Smooth muscle cell (in vitro differentiated cells): ENCODE measurements at regions not wholly inside any gene's neighbourhood (a gene's known extent, or its start where the extent isn't known, plus 50 kb on each side); places are given as distances from the start of the nearest gene placed in this dataset.

Experiments used
- DNase-seq: peaks from one replicate; lab custom pipeline; 2025; ENCODE audit not compliant: unreplicated experiment; lab: John Stamatoyannopoulos, UW
- H2AFZ ChIP-seq: fragments of 200-600 bp; sonication (generic); 2 replicates; pipeline ENCODE4 v1.6.0; 2016; ENCODE audit warnings: antibody characterized with exemption, low read depth, mild to moderate bottlenecking
- H3F3A ChIP-seq: fragments of 200-600 bp; sonication (generic); 2 replicates; pipeline ENCODE4 v1.6.0; 2017; ENCODE audit warnings: antibody characterized with exemption, low read depth
- H3K27ac ChIP-seq: fragments of 200-600 bp; sonication (generic); 2 replicates; pipeline ENCODE4 v1.5.1; 2016; ENCODE audit warnings: low read depth, mild to moderate bottlenecking
- H3K27me3 ChIP-seq: fragments of 200-600 bp; sonication (generic); 2 replicates; pipeline ENCODE4 v1.6.1; 2016; ENCODE audit warnings: low read depth, mild to moderate bottlenecking
- H3K36me3 ChIP-seq: fragments of 200-600 bp; sonication (generic); 2 replicates; pipeline ENCODE4 v1.5.1; 2016; ENCODE audit warnings: low read depth
- H3K4me1 ChIP-seq: fragments of 200-600 bp; sonication (generic); 2 replicates; pipeline ENCODE4 v1.5.1; 2016; ENCODE audit warnings: low read depth
- H3K4me2 ChIP-seq: fragments of 200-600 bp; sonication (generic); 2 replicates; pipeline ENCODE4 v1.6.0; 2016; ENCODE audit warnings: mild to moderate bottlenecking
- H3K4me3 ChIP-seq: fragments of 200-600 bp; sonication (generic); 2 replicates; pipeline ENCODE4 v1.5.1; 2016; ENCODE audit warnings: mild to moderate bottlenecking
- H3K79me2 ChIP-seq: fragments of 200-600 bp; sonication (generic); 2 replicates; pipeline ENCODE4 v1.6.0; 2016; ENCODE audit warnings: low read depth, mild to moderate bottlenecking
- H3K9ac ChIP-seq: fragments of 200-600 bp; sonication (generic); 2 replicates; pipeline ENCODE4 v1.6.0; 2016; ENCODE audit warnings: low read depth
- H3K9me3 ChIP-seq: fragments of 200-600 bp; sonication (generic); replicated peaks from 2 replicates; pipeline ENCODE4 v1.5.1; 2016; ENCODE audit warnings: low read depth
- H4K20me1 ChIP-seq: fragments of 200-600 bp; sonication (generic); 2 replicates; pipeline ENCODE4 v1.6.0; 2016; ENCODE audit warnings: low read depth
- CTCF ChIP-seq: fragments of 200-600 bp; sonication (generic); IDR thresholded peaks from 2 replicates; pipeline ENCODE4 v1.5.1; 2017; ENCODE audit warnings: borderline replicate concordance, mild to moderate bottlenecking, antibody characterized with exemption; ENCODE audit not compliant: insufficient read depth, poor library complexity, severe bottlenecking
- WGBS: methylation state at CpG from one replicate; pipeline ENCODE4 v1.1.7; 2016; ENCODE audit warnings: low lambda C conversion rate; 5-methylcytosine and 5-hydroxymethylcytosine counted together

GRCh38 chr1:207968521-207969009 lies 57.6 kb upstream of the CD34 start:
- H3K4me2 ChIP-seq, result no peak overlapping the region
- no peaks in the 10 kb centered on the region for H3F3A ChIP-seq
- H3K79me2 ChIP-seq, result no peaks in the 10 kb centered on the region
- TF ChIP-seq CTCF, result no peak
- no peak overlapping the region for H2AFZ ChIP-seq
- H3K4me1 ChIP-seq, result no peaks in the 10 kb centered on the region
- H4K20me1 ChIP-seq, result no peaks in the 10 kb centered on the region
- H3K9me3 ChIP-seq, result no peaks in the 10 kb centered on the region
- no peak overlapping the region for H3K9ac ChIP-seq
- H3K27me3 ChIP-seq, result no peaks in the 10 kb centered on the region
- no peak overlapping the region for H3K4me3 ChIP-seq
- no peaks in the 10 kb centered on the region for H3K36me3 ChIP-seq
- WGBS, result 81% methylated on average over 5 of the region's 5 CpGs
- DNase-seq, result no peak
- H3K27ac ChIP-seq, result no peak overlapping the region

- no peak overlapping the region for H2AFZ ChIP-seq
- no peaks in the 10 kb centered on the region for H4K20me1 ChIP-seq
- no peaks in the 10 kb centered on the region for H3K4me1 ChIP-seq
- no peak for DNase-seq
- H3K4me2 ChIP-seq, result no peak overlapping the region
- no peaks in the 10 kb centered on the region for H3F3A ChIP-seq
- no peaks in the 10 kb centered on the region for H3K9me3 ChIP-seq
- no peak overlapping the region for H3K9ac ChIP-seq
- H3K4me3 ChIP-seq, result no peak overlapping the region
- no peak for TF ChIP-seq CTCF
- no peak overlapping the region for H3K27ac ChIP-seq
- H3K79me2 ChIP-seq, result no peaks in the 10 kb centered on the region
- 100% methylated on average over 2 of the region's 2 CpGs for WGBS
- H3K27me3 ChIP-seq, result no peaks in the 10 kb centered on the region
- H3K36me3 ChIP-seq, result no peaks in the 10 kb centered on the region
Measured at GRCh38 chr1:207967703-207968102, 56.8 kb upstream of the CD34 start.

- Histone ChIP-seq H3K9me3 (no peaks in the 10 kb centered on the region), H2AFZ (no peak overlapping the region), H3K4me1 (no peaks in the 10 kb centered on the region), H3F3A (no peaks in the 10 kb centered on the region), H3K36me3 (no peaks in the 10 kb centered on the region), H3K4me2 (no peak overlapping the region), H4K20me1 (no peaks in the 10 kb centered on the region), H3K27me3 (no peaks in the 10 kb centered on the region), H3K9ac (no peak overlapping the region), H3K27ac (no peak overlapping the region), H3K79me2 (no peaks in the 10 kb centered on the region), H3K4me3 (no peak overlapping the region)
- WGBS, result 91% methylated on average over 5 of the region's 5 CpGs
- no peak for DNase-seq
- no peak for TF ChIP-seq CTCF
Measured at GRCh38 chr1:207966521-207966920, 55.6 kb upstream of the CD34 start.
